Nephron progenitor cell (in vitro differentiated cells): ENCODE measurements at regions not wholly inside any gene's neighbourhood (a gene's known extent, or its start where the extent isn't known, plus 50 kb on each side); places are given as distances from the start of the nearest gene placed in this dataset.

ENCODE experiments used
- DNase-seq: peaks from one replicate; pipeline ENCODE4 v3.0.0; 2021
- H3K27ac Mint-ChIP-seq: 2 replicates; pipeline ENCODE4 v1.8.0; 2021; ENCODE audit warnings: mild to moderate bottlenecking, moderate library complexity, mixed read lengths
- H3K27me3 Mint-ChIP-seq: 2 replicates; pipeline ENCODE4 v1.8.0; 2021; ENCODE audit warnings: mild to moderate bottlenecking, low read depth, mixed read lengths; ENCODE audit not compliant: poor library complexity
- H3K36me3 Mint-ChIP-seq: 2 replicates; pipeline ENCODE4 v1.8.0; 2021; ENCODE audit warnings: low read depth, mixed read lengths
- H3K4me1 Mint-ChIP-seq: 2 replicates; pipeline ENCODE4 v1.8.0; 2021; ENCODE audit warnings: mixed read lengths
- H3K4me3 Mint-ChIP-seq: 2 replicates; pipeline ENCODE4 v1.8.0; 2021; ENCODE audit warnings: mild to moderate bottlenecking, moderate library complexity, mixed read lengths
- H3K9me3 Mint-ChIP-seq: 2 replicates; pipeline ENCODE4 v1.8.0; 2021; ENCODE audit warnings: mild to moderate bottlenecking, moderate library complexity, mixed read lengths
- CTCF ChIP-seq: fragments of 200-600 bp; sonication (generic); IDR thresholded peaks from 2 replicates; pipeline ENCODE4 v1.5.0; 2021; ENCODE audit warnings: antibody characterized with exemption

GRCh38 chr14:84425968-84426367 lies 1104.0 kb upstream of the FLRT2 start:
- no peak overlapping the region for H3K27ac Mint-ChIP-seq
- H3K36me3 Mint-ChIP-seq, result no peaks in the 10 kb centered on the region
- no peak for DNase-seq
- no peaks in the 10 kb centered on the region for H3K9me3 Mint-ChIP-seq
- no peaks in the 10 kb centered on the region for H3K27me3 Mint-ChIP-seq
- H3K4me1 Mint-ChIP-seq, result no peaks in the 10 kb centered on the region
- no peak for TF ChIP-seq CTCF
- no peak overlapping the region for H3K4me3 Mint-ChIP-seq

- peaks cover 17% of the 10 kb centered on the region for H3K4me1 Mint-ChIP-seq
- no peak for TF ChIP-seq CTCF
- H3K27ac Mint-ChIP-seq, result no peak overlapping the region
Observed at GRCh38 chr14:84432676-84433075, 1097.3 kb upstream of the FLRT2 start.

GRCh38 chr14:84433961-84434360 lies 1096.0 kb upstream of the FLRT2 start:
- no peaks in the 10 kb centered on the region for H3K27me3 Mint-ChIP-seq
- TF ChIP-seq CTCF, result no peak
- no peak overlapping the region for H3K27ac Mint-ChIP-seq
- H3K4me1 Mint-ChIP-seq, result peaks cover 17% of the 10 kb centered on the region
- no peaks in the 10 kb centered on the region for H3K36me3 Mint-ChIP-seq
- no peak overlapping the region for H3K4me3 Mint-ChIP-seq
- H3K9me3 Mint-ChIP-seq, result no peaks in the 10 kb centered on the region
- no peak for DNase-seq

More at GRCh38 chr14:84432676-84433075, 1097.3 kb upstream of the FLRT2 start:
- Mint-ChIP-seq H3K9me3 (no peaks in the 10 kb centered on the region), H3K36me3 (no peaks in the 10 kb centered on the region), H3K4me3 (no peak overlapping the region), H3K27me3 (no peaks in the 10 kb centered on the region)
- no peak for DNase-seq

GRCh38 chr14:84435820-84436324 lies 1094.1 kb upstream of the FLRT2 start:
- Mint-ChIP-seq H3K4me3 (no peak overlapping the region), H3K27ac (peak overlapping the region; percentile 36), H3K9me3 (no peaks in the 10 kb centered on the region), H3K27me3 (no peaks in the 10 kb centered on the region), H3K4me1 (peaks cover 17% of the 10 kb centered on the region), H3K36me3 (no peaks in the 10 kb centered on the region)
- DNase-seq, result no peak
- no peak for TF ChIP-seq CTCF

GRCh38 chr14:84436528-84436927 lies 1093.4 kb upstream of the FLRT2 start:
- TF ChIP-seq CTCF, result no peak
- Mint-ChIP-seq H3K4me3 (no peak overlapping the region), H3K36me3 (no peaks in the 10 kb centered on the region), H3K9me3 (no peaks in the 10 kb centered on the region), H3K27ac (no peak overlapping the region), H3K4me1 (peaks cover 17% of the 10 kb centered on the region), H3K27me3 (no peaks in the 10 kb centered on the region)
- DNase-seq, result no peak

GRCh38 chr14:84442521-84442920 lies 1087.4 kb upstream of the FLRT2 start:
- Mint-ChIP-seq H3K9me3 (no peaks in the 10 kb centered on the region), H3K27ac (no peak overlapping the region), H3K27me3 (no peaks in the 10 kb centered on the region), H3K4me1 (peaks cover 9% of the 10 kb centered on the region), H3K36me3 (no peaks in the 10 kb centered on the region), H3K4me3 (no peak overlapping the region)
- no peak for DNase-seq
- TF ChIP-seq CTCF, result no peak
